COLO829 (cell line): ENCODE measurements at regions not wholly inside any gene's neighbourhood (a gene's known extent, or its start where the extent isn't known, plus 50 kb on each side); places are given as distances from the start of the nearest gene placed in this dataset.

Source experiments
- DNase-seq: peaks from one replicate; pipeline ENCODE4 v3.0.0; 2012; ENCODE audit warnings: low spot score

GRCh38 chr4:137630252-137630651 lies 98.0 kb upstream of the PCDH18 start:
- DNase-seq: no peak

- DNase-seq: no peak
These were observed 95.6 kb upstream of the PCDH18 start for GRCh38 chr4:137627739-137628460.

- DNase-seq: peak; percentile 17
These were observed 94.8 kb upstream of the PCDH18 start for GRCh38 chr4:137626942-137627738.

- DNase-seq: peak; percentile 83
These were observed 90.7 kb upstream of the PCDH18 start for GRCh38 chr4:137623013-137623412.

- DNase-seq: no peak
These were observed 88.8 kb upstream of the PCDH18 start for GRCh38 chr4:137621056-137621455.

GRCh38 chr4:137614491-137614890 lies 82.2 kb upstream of the PCDH18 start:
- no peak for DNase-seq

GRCh38 chr4:137611998-137612700 lies 79.9 kb upstream of the PCDH18 start:
- no peak for DNase-seq

- peak; percentile 28 for DNase-seq
These were observed 78.7 kb upstream of the PCDH18 start for GRCh38 chr4:137610960-137611359.

- DNase-seq: peak; percentile 71
These were observed 77.6 kb upstream of the PCDH18 start for GRCh38 chr4:137609718-137610430.

- DNase-seq: no peak
These were observed 75.8 kb upstream of the PCDH18 start for GRCh38 chr4:137608085-137608484.

GRCh38 chr4:137602436-137602835 lies 70.1 kb upstream of the PCDH18 start:
- DNase-seq: no peak

GRCh38 chr4:137601934-137602333 lies 69.6 kb upstream of the PCDH18 start:
- peak; percentile 57 for DNase-seq

- DNase-seq: no peak
These were observed 67.4 kb upstream of the PCDH18 start for GRCh38 chr4:137599734-137600133.

GRCh38 chr4:137597752-137598430 lies 65.6 kb upstream of the PCDH18 start:
- DNase-seq: no peak

GRCh38 chr4:137587796-137588195 lies 55.5 kb upstream of the PCDH18 start:
- no peak for DNase-seq

- DNase-seq: no peak
These were observed 51.4 kb upstream of the PCDH18 start for GRCh38 chr4:137583671-137584070.
